GM23338 (cell line): ENCODE measurements at regions not wholly inside any gene's neighbourhood (a gene's known extent, or its start where the extent isn't known, plus 50 kb on each side); places are given as distances from the start of the nearest gene placed in this dataset.

Source experiments
- CREB1 ChIP-seq: fragments of 250-450 bp; sonication (Bioruptor Pico); IDR thresholded peaks from 2 replicates; pipeline ENCODE4 v1.5.0; 2020; ENCODE audit warnings: low read depth, mild to moderate bottlenecking, moderate library complexity
- CTCF ChIP-seq, 2 experiments: fragments of 200-600 bp in 1 of 2; sonication (generic) in 1 of 2; conservative IDR thresholded peaks; 2 replicates each; pipeline versions ENCODE4 v1.5.1 to v1.6.1; 2016 to 2017; ENCODE audit warnings: antibody characterized with exemption in 2 of 2, low read depth in 2 of 2, mild to moderate bottlenecking in 2 of 2, moderate library complexity in 1 of 2
- ETS1 ChIP-seq: IDR thresholded peaks from 2 replicates; pipeline ENCODE4 v1.6.1; 2016; ENCODE audit warnings: antibody characterized with exemption
- EZH2 ChIP-seq: fragments of 200-600 bp; sonication (generic); IDR thresholded peaks from one replicate; pipeline ENCODE4 v1.8.0; 2017; ENCODE audit warnings: antibody characterized with exemption, mild to moderate bottlenecking, low read depth; ENCODE audit not compliant: unreplicated experiment
- EZH2phosphoT487 ChIP-seq: fragments of 200-600 bp; sonication (generic); IDR thresholded peaks from one replicate; pipeline ENCODE4 v1.8.1; 2018; ENCODE audit warnings: antibody characterized with exemption; ENCODE audit not compliant: unreplicated experiment
- JUNB ChIP-seq: IDR thresholded peaks from one replicate; pipeline ENCODE4 v1.6.1; 2016; ENCODE audit warnings: antibody characterized with exemption; ENCODE audit not compliant: unreplicated experiment
- NANOG ChIP-seq: IDR thresholded peaks from 2 replicates; pipeline ENCODE4 v1.6.1; 2016; ENCODE audit warnings: antibody characterized with exemption, borderline replicate concordance
- POLR2AphosphoS5 ChIP-seq: IDR thresholded peaks from 2 replicates; pipeline ENCODE4 v1.6.1; 2016; ENCODE audit warnings: antibody characterized with exemption, low read depth
- REST ChIP-seq: IDR thresholded peaks from one replicate; pipeline ENCODE4 v1.6.1; 2018; ENCODE audit warnings: antibody characterized with exemption; ENCODE audit not compliant: unreplicated experiment
- STAT1 ChIP-seq: IDR thresholded peaks from one replicate; pipeline ENCODE4 v1.6.1; 2016; ENCODE audit warnings: antibody characterized with exemption; ENCODE audit not compliant: unreplicated experiment
- ZNF114 ChIP-seq: fragments of 250-450 bp; sonication (Bioruptor Pico); IDR thresholded peaks from 2 replicates; pipeline ENCODE4 v1.5.0; 2020; ENCODE audit warnings: mild to moderate bottlenecking, moderate library complexity
- ZNF462 ChIP-seq: fragments of 250-450 bp; sonication (Bioruptor Pico); IDR thresholded peaks from 2 replicates; pipeline ENCODE4 v1.5.0; 2020; ENCODE audit warnings: mild to moderate bottlenecking, moderate library complexity

- TF ChIP-seq REST (no peak), CTCF (conservative IDR thresholded peaks at IDR 0.05; ENCODE audit: low read depth in 2 of 2) (no peak), POLR2AphosphoS5 (no peak), CREB1 (CRISPR knock-in tag) (no peak), ZNF114 (CRISPR knock-in tag) (no peak), STAT1 (no peak), ZNF462 (CRISPR knock-in tag) (no peak), JUNB (no peak), EZH2 (no peak), EZH2phosphoT487 (no peak), ETS1 (no peak), NANOG (no peak)
These were observed 1083.8 kb upstream of the KLHL29 start for GRCh38 chr2:22301228-22301627.
